ENCODE measurements at regions not wholly inside any gene's neighbourhood (a gene's known extent, or its start where the extent isn't known, plus 50 kb on each side); places are given as distances from the start of the nearest gene placed in this dataset.

DNA sequence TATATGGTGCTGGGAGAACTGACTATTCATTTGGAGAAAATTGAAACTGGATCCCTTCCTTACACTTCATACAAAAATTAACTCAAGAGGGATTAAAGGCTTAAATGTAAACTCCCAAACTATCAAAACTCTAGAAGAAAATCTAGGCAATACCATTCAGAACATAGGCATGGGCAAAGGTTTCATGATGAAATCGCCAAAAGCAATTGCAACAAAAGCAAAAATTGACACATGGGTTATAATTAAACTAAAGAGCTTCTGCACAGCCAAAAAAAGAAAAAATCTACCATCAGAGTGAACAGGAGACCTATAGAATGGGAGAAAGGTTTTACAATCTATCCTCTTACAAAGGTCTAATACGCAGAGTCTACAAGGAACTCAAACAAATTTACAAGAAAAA lies 851.3 kb upstream of the MAN1A1 start:
- Histone ChIP-seq H3K27me3 (no peaks in the 10 kb centered on the region), H3K36me3 (no peaks in the 10 kb centered on the region), H3K27ac (no peak overlapping the region), H3K9me3 (no peaks in the 10 kb centered on the region), H3K4me1 (no peaks in the 10 kb centered on the region), H3K4me3 (no peak overlapping the region)
- intact Hi-C loops (cut with DNase I) = no loop called here
- no peak for DNase-seq (ENCODE audit: low spot score in 2 of 2)
- TF ChIP-seq, protein P1, sequence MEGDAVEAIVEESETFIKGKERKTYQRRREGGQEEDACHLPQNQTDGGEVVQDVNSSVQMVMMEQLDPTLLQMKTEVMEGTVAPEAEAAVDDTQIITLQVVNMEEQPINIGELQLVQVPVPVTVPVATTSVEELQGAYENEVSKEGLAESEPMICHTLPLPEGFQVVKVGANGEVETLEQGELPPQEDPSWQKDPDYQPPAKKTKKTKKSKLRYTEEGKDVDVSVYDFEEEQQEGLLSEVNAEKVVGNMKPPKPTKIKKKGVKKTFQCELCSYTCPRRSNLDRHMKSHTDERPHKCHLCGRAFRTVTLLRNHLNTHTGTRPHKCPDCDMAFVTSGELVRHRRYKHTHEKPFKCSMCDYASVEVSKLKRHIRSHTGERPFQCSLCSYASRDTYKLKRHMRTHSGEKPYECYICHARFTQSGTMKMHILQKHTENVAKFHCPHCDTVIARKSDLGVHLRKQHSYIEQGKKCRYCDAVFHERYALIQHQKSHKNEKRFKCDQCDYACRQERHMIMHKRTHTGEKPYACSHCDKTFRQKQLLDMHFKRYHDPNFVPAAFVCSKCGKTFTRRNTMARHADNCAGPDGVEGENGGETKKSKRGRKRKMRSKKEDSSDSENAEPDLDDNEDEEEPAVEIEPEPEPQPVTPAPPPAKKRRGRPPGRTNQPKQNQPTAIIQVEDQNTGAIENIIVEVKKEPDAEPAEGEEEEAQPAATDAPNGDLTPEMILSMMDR (IDR thresholded peaks at IDR 0.05) = no peak

DNA sequence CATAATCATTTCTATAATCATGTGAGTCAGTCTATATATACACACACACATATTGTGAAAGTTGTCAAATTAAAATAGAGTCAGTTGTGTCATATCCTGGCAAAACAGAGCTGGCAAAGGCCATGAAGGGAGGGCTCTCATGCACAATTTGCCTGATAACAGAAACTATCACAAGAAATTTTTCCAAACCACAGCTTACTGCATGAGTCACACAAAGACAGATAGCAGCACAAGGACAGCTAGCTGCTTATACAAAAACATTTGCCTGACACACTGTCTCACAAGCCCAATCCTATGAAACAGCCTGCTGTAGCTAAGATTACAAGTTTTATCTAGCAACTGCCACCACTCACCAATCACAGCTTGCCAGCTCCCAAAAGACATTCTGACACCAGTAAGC lies 848.5 kb upstream of the MAN1A1 start:
- Histone ChIP-seq H3K4me3 (no peak overlapping the region), H3K27me3 (no peaks in the 10 kb centered on the region), H3K36me3 (no peaks in the 10 kb centered on the region), H3K4me1 (no peaks in the 10 kb centered on the region), H3K27ac (no peak overlapping the region), H3K9me3 (no peaks in the 10 kb centered on the region)
- no peak for DNase-seq (ENCODE audit: low spot score in 2 of 2)
- intact Hi-C loops (cut with DNase I) = no loop called here
- TF ChIP-seq, protein P1 (IDR thresholded peaks at IDR 0.05) = no peak

DNA sequence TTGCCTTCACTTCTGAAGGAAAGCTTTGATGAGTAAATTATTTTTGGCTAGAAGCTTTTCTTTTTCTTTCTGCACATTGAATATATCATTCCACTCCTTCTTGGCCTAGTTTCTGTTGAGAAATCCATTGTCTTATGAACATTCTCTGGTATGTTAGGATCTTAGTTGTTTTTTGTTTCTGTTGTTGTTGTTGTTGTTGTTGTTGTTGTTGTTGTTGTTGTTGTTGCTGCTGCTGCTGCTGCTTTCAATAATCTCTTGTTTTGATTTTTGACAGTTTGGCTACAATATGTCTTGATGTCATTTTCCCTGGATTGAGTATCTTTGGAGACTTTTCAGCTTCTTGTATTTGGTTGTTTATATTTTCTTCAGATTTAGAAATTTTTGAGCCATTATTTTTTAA lies 836.5 kb upstream of the MAN1A1 start:
- no peaks in the 10 kb centered on the region for H3K4me1 ChIP-seq
- H3K36me3 ChIP-seq = no peaks in the 10 kb centered on the region
- H3K27me3 ChIP-seq = no peaks in the 10 kb centered on the region
- H3K4me3 ChIP-seq = no peak overlapping the region
- intact Hi-C loops (cut with DNase I) = no loop called here
- H3K9me3 ChIP-seq = no peaks in the 10 kb centered on the region
- no peak overlapping the region for H3K27ac ChIP-seq
- TF ChIP-seq, protein P1 (IDR thresholded peaks at IDR 0.05) = no peak
- DNase-seq (ENCODE audit: low spot score in 2 of 2) = no peak

DNA sequence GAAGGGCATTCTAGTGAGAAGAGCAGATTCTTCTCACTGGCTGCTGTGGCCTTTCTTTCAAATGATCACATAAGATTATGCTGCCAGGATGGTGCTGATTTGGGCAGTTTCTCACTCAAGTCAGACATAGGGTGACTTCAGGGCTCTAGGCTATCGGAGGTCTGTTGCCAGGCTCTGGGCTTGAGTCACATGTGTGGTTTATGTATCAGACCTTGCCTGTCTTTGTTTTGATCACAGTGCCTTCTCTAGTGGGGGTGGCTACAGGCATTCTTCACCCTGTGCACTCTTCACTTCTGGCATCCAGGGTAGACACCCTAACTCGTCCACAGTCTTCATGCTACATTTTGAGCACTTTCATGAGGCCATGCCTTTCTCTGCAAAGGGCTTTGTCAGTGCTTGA lies 823.7 kb upstream of the MAN1A1 start:
- Histone ChIP-seq H3K9me3 (no peaks in the 10 kb centered on the region), H3K27me3 (no peaks in the 10 kb centered on the region), H3K4me1 (no peaks in the 10 kb centered on the region), H3K36me3 (no peaks in the 10 kb centered on the region), H3K27ac (no peak overlapping the region), H3K4me3 (no peak overlapping the region)
- intact Hi-C loops (cut with DNase I) = no loop called here
- TF ChIP-seq, protein P1 (IDR thresholded peaks at IDR 0.05) = no peak
- DNase-seq (ENCODE audit: low spot score in 2 of 2) = no peak

DNA sequence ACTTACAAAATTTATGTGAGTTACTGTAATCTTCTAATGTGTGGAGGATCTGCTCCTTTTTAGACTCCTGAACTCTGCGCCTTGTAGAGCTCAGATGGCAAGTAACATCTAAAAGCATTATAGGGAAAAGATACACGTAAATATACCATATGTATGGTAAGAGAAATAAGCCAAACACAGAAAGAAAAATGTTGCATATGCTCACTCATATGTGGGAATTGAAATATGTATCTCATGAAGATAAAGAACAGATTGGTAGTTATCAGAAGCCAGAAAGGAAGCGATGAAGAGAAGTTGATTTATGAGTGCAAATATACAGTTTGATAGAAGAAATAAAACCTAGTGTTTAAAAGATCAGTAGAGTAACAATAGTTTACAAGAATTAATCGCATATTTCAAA lies 815.0 kb upstream of the MAN1A1 start:
- no peaks in the 10 kb centered on the region for H3K27me3 ChIP-seq
- no peaks in the 10 kb centered on the region for H3K36me3 ChIP-seq
- TF ChIP-seq, protein P1 (IDR thresholded peaks at IDR 0.05) = no peak
- no peak overlapping the region for H3K4me3 ChIP-seq
- no peak overlapping the region for H3K27ac ChIP-seq
- intact Hi-C loops (cut with DNase I) = no loop called here
- H3K4me1 ChIP-seq = no peaks in the 10 kb centered on the region
- H3K9me3 ChIP-seq = no peaks in the 10 kb centered on the region
- DNase-seq (ENCODE audit: low spot score in 2 of 2) = no peak

DNA sequence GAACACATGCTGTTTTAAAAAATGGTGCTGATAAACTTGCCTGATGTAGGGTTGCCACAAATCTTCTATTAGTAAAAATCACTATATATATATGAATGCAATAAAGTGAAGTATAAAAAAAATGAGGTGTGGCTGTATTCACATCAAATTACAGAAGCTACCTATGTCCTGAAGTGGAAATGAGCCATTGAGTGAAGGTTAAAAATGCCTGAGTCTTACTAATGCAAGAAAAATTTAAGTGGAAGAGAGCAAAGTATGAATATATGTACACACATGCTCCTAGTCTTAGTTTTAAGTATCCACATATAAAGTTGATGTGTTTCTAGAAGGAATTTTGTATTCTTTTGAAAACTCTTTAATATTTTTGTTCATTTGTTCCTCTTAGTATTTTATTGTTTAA lies 808.3 kb upstream of the MAN1A1 start:
- no peaks in the 10 kb centered on the region for H3K27me3 ChIP-seq
- TF ChIP-seq, protein P1 (IDR thresholded peaks at IDR 0.05) = no peak
- no peaks in the 10 kb centered on the region for H3K9me3 ChIP-seq
- DNase-seq (ENCODE audit: low spot score in 2 of 2) = no peak
- no peak overlapping the region for H3K27ac ChIP-seq
- no peaks in the 10 kb centered on the region for H3K4me1 ChIP-seq
- H3K4me3 ChIP-seq = no peak overlapping the region
- intact Hi-C loops (cut with DNase I) = no loop called here
- no peaks in the 10 kb centered on the region for H3K36me3 ChIP-seq

Measured in ascending aorta (tissue), 2 donors.